ENCODE measurements at regions not wholly inside any gene's neighbourhood (a gene's known extent, or its start where the extent isn't known, plus 50 kb on each side); places are given as distances from the start of the nearest gene placed in this dataset.
"Not testable (repeated sequence)": the region's sequence is repeated elsewhere in the genome, so short reads cannot be mapped to it uniquely, and the experiment has no call there.

GRCh38 chr10:62692085-62692484, 112.4 kb upstream of the ADO start:
- DNase-seq (ENCODE audit: low read depth in 4 of 4, low spot score in 3 of 4) = peak in 2 of 4 donors; percentile 13 to 16

GRCh38 chr10:62693306-62693705, 111.2 kb upstream of the ADO start:
- no peak for DNase-seq (ENCODE audit: low read depth in 4 of 4, low spot score in 3 of 4)

GRCh38 chr10:62694537-62695126, 109.9 kb upstream of the ADO start:
- no peak for DNase-seq (ENCODE audit: low read depth in 4 of 4, low spot score in 3 of 4)

- no peak for DNase-seq (ENCODE audit: low read depth in 4 of 4, low spot score in 3 of 4)
Measured at GRCh38 chr10:62696798-62697197, 107.7 kb upstream of the ADO start.

GRCh38 chr10:62699148-62699547, 105.4 kb upstream of the ADO start:
- DNase-seq (ENCODE audit: low read depth in 4 of 4, low spot score in 3 of 4) = no peak

- not testable (repeated sequence) for DNase-seq (ENCODE audit: low read depth in 4 of 4, low spot score in 3 of 4)
Measured at GRCh38 chr10:62704121-62704520, 100.4 kb upstream of the ADO start.

- no peak for DNase-seq (ENCODE audit: low read depth in 4 of 4, low spot score in 3 of 4)
Measured at GRCh38 chr10:62705789-62706188, 98.7 kb upstream of the ADO start.

- no peak for DNase-seq (ENCODE audit: low read depth in 4 of 4, low spot score in 3 of 4)
Measured at GRCh38 chr10:62707810-62708209, 96.7 kb upstream of the ADO start.

GRCh38 chr10:62708569-62708968, 96.0 kb upstream of the ADO start:
- DNase-seq (ENCODE audit: low read depth in 4 of 4, low spot score in 3 of 4) = no peak

- DNase-seq (ENCODE audit: low read depth in 4 of 4, low spot score in 3 of 4) = no peak
Measured at GRCh38 chr10:62709200-62709599, 95.3 kb upstream of the ADO start.

GRCh38 chr10:62710182-62710581, 94.3 kb upstream of the ADO start:
- DNase-seq (ENCODE audit: low read depth in 4 of 4, low spot score in 3 of 4) = no peak

- no peak for DNase-seq (ENCODE audit: low read depth in 4 of 4, low spot score in 3 of 4)
Measured at GRCh38 chr10:62715383-62715782, 89.1 kb upstream of the ADO start.

GRCh38 chr10:62718585-62718984, 85.9 kb upstream of the ADO start:
- DNase-seq (ENCODE audit: low read depth in 4 of 4, low spot score in 3 of 4) = no peak

- no peak for DNase-seq (ENCODE audit: low read depth in 4 of 4, low spot score in 3 of 4)
Measured at GRCh38 chr10:62719061-62719460, 85.5 kb upstream of the ADO start.

- DNase-seq (ENCODE audit: low read depth in 4 of 4, low spot score in 3 of 4) = no peak
Measured at GRCh38 chr10:62721687-62722086, 82.8 kb upstream of the ADO start.

- DNase-seq (ENCODE audit: low read depth in 4 of 4, low spot score in 3 of 4) = no peak
Measured at GRCh38 chr10:62723375-62723774, 81.1 kb upstream of the ADO start.

GRCh38 chr10:62724465-62724864, 80.1 kb upstream of the ADO start:
- DNase-seq (ENCODE audit: low read depth in 4 of 4, low spot score in 3 of 4) = no peak

- DNase-seq (ENCODE audit: low read depth in 4 of 4, low spot score in 3 of 4) = no peak
Measured at GRCh38 chr10:62726142-62726541, 78.4 kb upstream of the ADO start.

GRCh38 chr10:62726638-62727037, 77.9 kb upstream of the ADO start:
- no peak for DNase-seq (ENCODE audit: low read depth in 4 of 4, low spot score in 3 of 4)

- no peak for DNase-seq (ENCODE audit: low read depth in 4 of 4, low spot score in 3 of 4)
Measured at GRCh38 chr10:62727934-62728333, 76.6 kb upstream of the ADO start.

GRCh38 chr10:62728479-62728878, 76.0 kb upstream of the ADO start:
- no peak for DNase-seq (ENCODE audit: low read depth in 4 of 4, low spot score in 3 of 4)

GRCh38 chr10:62732841-62733653, 71.5 kb upstream of the ADO start:
- DNase-seq (ENCODE audit: low read depth in 4 of 4, low spot score in 3 of 4) = no peak

All from right renal pelvis (tissue), 4 donors.